HFF-Myc (cell line): ENCODE measurements at regions not wholly inside any gene's neighbourhood (a gene's known extent, or its start where the extent isn't known, plus 50 kb on each side); places are given as distances from the start of the nearest gene placed in this dataset.
A peak's percentile ranks its signal among the peaks of the same experiment; 100 is the strongest.

Experiments
- DNase-seq: peaks from one replicate; pipeline ENCODE4 v3.0.0-alpha.2; 2011; ENCODE audit warnings: low read depth; ENCODE audit errors: extremely low read depth
- H3K4me3 ChIP-seq: replicated peaks from 2 replicates; pipeline ENCODE4 v1.5.1; 2011; ENCODE audit warnings: low read depth, mild to moderate bottlenecking, control low read depth, low read length
- CTCF ChIP-seq: IDR thresholded peaks from 2 replicates; pipeline ENCODE4 v1.5.1; 2012; ENCODE audit warnings: mild to moderate bottlenecking, low read depth, low read length, control low read depth; ENCODE audit errors: missing control alignments

- H3K4me3 ChIP-seq: no peak overlapping the region
- TF ChIP-seq CTCF: no peak
Measured at GRCh38 chr7:24477398-24478136, 95.7 kb upstream of the PALS2 start.

GRCh38 chr7:24478137-24478655 lies 95.1 kb upstream of the PALS2 start:
- DNase-seq: no peak
- H3K4me3 ChIP-seq: no peak overlapping the region
- TF ChIP-seq CTCF: no peak

More at GRCh38 chr7:24477398-24478136, 95.7 kb upstream of the PALS2 start:
- DNase-seq: peak; percentile 31

- H3K4me3 ChIP-seq: no peak overlapping the region
- no peak for TF ChIP-seq CTCF
- DNase-seq: no peak
Measured at GRCh38 chr7:24480501-24480900, 92.8 kb upstream of the PALS2 start.

- no peak for DNase-seq
- no peak overlapping the region for H3K4me3 ChIP-seq
- TF ChIP-seq CTCF: no peak
Measured at GRCh38 chr7:24483804-24484203, 89.4 kb upstream of the PALS2 start.

GRCh38 chr7:24492576-24492975 lies 80.7 kb upstream of the PALS2 start:
- no peak overlapping the region for H3K4me3 ChIP-seq
- DNase-seq: no peak
- no peak for TF ChIP-seq CTCF

- no peak for TF ChIP-seq CTCF
- DNase-seq: no peak
- no peak overlapping the region for H3K4me3 ChIP-seq
Measured at GRCh38 chr7:24494832-24495231, 78.4 kb upstream of the PALS2 start.
